DMS153 treated with DMSO at 0.1 percent for 48 hours (cell line): ENCODE measurements at regions not wholly inside any gene's neighbourhood (a gene's known extent, or its start where the extent isn't known, plus 50 kb on each side); places are given as distances from the start of the nearest gene placed in this dataset.
"Not testable (repeated sequence)": the region's sequence is repeated elsewhere in the genome, so short reads cannot be mapped to it uniquely, and the experiment has no call there.

ENCODE experiments used
- DNase-seq: peaks from one replicate; lab custom pipeline; 2025; ENCODE audit not compliant: unreplicated experiment; lab: John Stamatoyannopoulos, UW

DNA sequence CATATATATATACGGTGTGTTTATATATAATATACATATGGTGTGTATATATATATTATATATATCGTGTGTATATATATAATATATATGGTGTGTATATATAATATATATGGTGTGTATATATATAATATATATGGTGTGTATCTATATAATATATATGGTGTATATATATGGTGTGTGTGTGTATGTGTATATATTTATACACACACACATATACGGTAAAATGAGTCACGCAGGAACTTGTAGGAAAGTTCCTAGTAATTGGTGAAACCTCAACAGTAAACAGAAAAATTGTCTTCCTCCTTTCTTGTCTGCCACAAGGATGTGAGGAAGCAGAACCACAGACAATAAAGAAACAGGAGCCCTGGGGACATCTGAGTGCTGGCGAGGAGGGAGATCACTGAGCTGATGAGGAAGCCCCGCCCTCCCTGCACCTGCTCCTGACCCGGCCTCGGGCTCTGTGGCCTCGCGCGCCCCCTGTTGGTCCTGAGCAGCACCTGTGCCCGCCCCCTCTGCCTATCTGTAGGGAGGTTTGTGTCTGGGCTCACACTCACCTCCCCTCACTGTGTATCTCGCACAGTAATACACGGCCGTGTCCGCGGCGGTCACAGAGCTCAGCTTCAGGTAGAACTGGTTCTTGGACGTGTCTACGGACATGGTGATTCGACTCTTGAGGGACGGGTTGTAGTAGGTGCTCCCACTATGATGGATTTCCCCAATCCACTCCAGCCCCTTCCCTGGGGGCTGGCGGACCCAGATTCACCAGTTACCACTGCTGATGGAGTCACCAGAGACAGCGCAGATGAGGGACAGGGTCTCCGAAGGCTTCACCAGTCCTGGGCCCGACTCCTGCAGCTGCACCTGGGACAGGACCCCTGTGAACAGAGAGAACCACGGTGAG, 1079.4 kb downstream of the TMEM121 start:
- DNase-seq: no peak

GRCh38 chr14:106606936-106607335, 1080.6 kb downstream of the TMEM121 start:
- no peak for DNase-seq

DNA sequence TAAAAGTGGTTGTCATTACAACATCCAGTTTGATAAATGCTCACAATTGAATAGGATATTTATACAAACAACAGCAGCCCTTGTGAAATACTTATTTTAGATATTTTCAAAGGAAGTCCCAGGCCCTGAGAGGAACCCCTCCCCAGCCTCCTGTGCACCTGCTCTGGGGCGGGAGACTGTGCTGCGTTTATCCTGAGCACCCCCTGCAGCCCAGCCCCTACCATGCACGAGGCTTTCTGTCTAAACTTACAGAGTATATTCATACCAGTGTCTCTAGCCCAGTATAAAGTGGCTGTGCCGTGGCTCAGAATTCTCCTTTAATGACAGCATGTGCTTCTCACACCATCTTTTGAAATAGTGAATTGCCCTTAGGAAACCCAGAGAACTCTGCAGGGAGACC, 1084.3 kb downstream of the TMEM121 start:
- DNase-seq: no peak

DNA sequence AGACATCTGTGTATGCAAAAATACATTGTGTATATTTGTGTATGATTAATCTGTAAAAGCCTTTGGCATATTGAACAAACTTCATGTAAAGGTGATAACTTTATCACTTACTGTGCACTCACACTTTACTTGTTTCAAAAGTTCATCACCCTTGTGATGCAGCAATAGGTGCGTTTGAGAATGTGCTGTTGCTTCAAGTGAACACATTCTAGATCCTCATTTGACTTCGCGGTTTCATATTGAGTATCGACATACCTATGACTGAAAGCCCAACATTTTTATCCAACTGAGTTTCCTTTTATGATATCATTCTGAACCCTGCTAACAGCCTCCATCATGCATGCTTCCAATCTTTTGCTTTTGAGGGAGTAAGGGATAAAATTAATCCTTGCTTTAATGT, 1086.9 kb downstream of the TMEM121 start:
- DNase-seq: no peak

DNA sequence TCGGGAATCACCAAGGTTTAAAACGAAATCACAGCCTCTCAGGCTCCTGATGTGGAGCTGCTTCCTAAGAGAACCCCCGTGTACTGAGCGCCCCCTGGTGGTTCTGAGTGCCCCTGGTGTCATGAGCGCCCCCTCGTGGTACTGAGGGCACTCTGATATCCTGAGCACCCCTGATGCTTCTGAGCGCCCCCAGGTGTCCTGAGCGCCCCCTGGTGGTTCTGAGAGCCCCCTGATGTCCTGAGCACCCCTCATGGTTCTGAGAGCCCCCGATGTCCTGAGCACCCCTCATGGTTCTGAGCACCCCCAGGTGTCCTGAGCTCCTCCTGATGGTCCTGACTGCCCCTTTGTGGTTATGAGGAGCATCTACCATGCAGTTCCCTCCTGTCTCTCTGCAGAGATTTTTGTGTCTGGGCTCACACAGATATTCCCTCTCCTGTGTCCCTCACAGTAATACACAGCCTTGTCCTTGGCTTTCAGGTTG, 1092.1 kb downstream of the TMEM121 start:
- DNase-seq: not testable (repeated sequence)

DNA sequence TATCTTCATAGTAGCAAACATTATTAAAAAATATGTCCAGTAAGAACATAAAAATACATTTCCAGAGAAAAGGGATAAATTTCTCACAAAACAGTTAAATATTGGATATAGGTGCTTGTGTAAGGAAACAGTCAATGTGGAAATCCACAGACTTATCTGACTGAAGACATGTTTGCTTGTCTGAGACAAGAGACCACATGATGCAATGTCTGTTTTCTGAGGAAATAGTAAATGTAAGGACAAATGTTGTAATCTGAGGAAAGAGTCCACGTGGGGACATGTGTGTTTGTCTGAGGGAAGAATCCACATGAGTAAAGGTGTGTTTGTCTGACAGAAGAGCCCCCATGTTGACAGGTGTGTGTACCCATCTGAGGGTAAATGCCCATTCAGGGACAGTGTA, 1093.2 kb downstream of the TMEM121 start:
- no peak for DNase-seq

GRCh38 chr14:106620368-106620767, 1094.0 kb downstream of the TMEM121 start:
- no peak for DNase-seq

GRCh38 chr14:106622200-106622745, 1095.9 kb downstream of the TMEM121 start:
- DNase-seq: no peak

DNA sequence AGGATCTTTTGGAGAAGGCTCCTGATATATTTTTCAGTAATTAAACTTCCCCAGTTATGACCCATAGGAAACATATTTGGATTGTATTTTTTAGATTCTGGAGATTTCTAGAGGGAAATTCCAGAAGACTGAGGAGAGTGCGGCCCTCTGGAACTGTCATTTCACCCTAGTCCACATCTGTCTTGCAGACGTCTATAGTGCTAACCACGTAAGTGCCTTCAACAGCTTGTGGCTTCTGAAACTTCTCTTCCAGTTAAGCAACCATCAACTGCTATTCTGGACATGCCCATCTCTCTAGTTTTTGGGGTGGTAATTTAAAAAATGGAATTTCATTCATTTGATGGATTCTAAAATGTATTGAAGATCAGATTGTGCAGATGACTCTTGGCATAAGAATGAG, 1098.8 kb downstream of the TMEM121 start:
- no peak for DNase-seq

DNA sequence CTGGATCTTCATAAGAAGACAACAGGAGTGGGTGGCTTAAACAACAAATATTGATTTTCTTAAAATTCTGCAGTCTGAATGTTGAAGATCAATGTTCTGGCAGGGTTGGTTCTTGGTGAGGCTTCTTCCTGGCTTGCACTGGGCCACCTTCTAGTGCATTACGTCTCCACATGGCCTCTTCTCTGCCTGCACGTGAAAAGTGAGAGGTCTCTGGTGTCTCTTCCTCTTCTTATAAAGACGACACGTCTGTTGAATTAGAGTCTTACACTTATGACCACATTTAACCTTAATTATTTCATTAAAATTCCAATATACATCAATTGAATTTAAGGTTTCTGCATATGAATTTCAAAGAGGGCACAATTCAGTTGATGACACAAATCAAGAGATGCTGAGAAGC, 1100.1 kb downstream of the TMEM121 start:
- not testable (repeated sequence) for DNase-seq

DNA sequence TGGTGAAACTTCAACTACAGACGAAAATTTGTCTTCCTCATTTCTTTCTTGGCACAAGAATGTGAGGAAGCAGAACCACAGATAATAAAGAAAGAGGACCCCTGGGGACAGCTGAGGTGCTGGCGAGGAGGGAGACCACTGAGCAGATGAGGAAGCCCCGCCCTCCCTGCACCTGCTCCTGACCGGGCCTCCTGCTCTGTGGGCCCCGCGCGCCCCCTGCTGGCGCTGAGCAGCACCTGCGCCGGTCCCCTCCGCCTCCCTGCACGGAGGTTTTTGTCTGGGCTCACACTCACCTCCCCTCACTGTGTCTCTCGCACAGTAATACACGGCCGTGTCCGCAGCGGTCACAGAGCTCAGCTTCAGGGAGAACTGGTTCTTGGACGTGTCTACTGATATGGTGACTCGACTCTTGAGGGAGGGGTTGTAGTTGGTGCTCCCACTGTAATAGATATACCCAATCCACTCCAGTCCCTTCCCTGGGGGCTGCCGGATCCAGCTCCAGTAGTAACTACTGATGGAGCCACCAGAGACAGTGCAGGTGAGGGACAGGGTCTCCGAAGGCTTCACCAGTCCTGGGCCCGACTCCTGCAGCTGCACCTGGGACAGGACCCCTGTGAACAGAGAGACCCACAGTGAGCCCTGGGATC, 1100.7 kb downstream of the TMEM121 start:
- not testable (repeated sequence) for DNase-seq

GRCh38 chr14:106631879-106632278, 1105.5 kb downstream of the TMEM121 start:
- no peak for DNase-seq

- no peak for DNase-seq
These were observed 1107.3 kb downstream of the TMEM121 start for GRCh38 chr14:106633721-106634120.

GRCh38 chr14:106635569-106635968, 1109.2 kb downstream of the TMEM121 start:
- no peak for DNase-seq

- DNase-seq: not testable (repeated sequence)
These were observed 1112.5 kb downstream of the TMEM121 start for GRCh38 chr14:106638786-106639452.

DNA sequence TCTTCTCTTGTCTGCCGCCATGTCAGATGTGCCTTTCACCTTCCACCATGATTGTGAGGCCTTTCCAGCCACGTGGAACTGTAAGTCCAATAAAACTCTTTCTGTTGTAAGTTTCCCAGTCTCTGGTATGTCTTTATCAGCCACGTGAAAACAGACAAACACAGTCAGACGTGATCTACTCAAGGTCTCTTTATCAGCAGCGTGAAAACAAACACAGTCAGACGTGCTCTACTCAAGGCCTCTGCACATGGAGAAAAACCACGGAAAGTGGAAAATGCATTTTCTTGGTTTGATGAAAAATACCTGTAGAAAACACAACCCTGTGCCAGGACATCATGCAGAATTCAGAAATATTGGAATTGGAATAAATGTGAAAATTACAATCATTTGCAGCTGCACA, 1115.7 kb downstream of the TMEM121 start:
- no peak for DNase-seq

DNA sequence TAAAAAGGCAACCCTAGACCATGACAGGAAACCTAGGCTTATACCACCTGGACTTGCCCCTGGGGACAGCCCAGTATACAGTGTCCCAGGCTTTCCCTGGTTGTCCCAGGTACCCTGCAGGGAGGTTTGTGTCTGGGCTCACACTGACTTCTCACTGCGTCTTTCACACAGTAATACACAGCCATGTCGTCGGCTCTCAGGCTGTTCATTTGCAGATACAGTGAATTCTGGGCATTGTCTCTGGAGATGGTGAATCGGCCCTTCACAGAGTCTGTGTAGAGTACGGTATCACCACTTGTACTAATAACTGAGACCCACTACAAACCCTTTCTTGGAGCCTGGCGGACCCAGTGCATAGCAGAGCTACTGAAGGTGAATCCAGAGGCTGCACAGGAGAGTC, 1116.6 kb downstream of the TMEM121 start:
- not testable (repeated sequence) for DNase-seq

- not testable (repeated sequence) for DNase-seq
These were observed 1122.5 kb downstream of the TMEM121 start for GRCh38 chr14:106648874-106649273.

GRCh38 chr14:106651016-106651415, 1124.6 kb downstream of the TMEM121 start:
- no peak for DNase-seq

DNA sequence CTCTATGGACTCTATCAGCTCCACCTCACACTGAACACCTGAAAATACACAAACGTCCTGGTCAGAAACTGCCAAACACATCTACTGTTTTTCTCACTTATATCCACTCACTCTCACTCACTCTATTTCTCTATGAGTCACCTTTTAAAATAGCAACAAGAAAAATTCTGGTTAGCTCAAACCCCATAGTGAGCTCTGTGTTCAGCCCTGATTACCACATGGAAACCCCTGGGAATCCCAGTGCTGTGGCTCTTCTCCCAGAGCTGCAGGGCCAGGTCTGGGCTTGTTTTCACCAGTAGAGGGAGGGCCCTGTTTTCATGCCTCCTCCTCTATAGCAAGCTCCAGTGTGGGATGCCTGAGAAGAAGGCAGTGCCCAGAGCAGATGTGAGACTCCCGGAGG, 1126.1 kb downstream of the TMEM121 start:
- DNase-seq: no peak

- peak; percentile 3 for DNase-seq
These were observed 1131.1 kb downstream of the TMEM121 start for GRCh38 chr14:106657460-106657859.
